ENCODE measurements at regions not wholly inside any gene's neighbourhood (a gene's known extent, or its start where the extent isn't known, plus 50 kb on each side); places are given as distances from the start of the nearest gene placed in this dataset.
A peak's percentile ranks its signal among the peaks of the same experiment; 100 is the strongest.
"Not testable (repeated sequence)": the region's sequence is repeated elsewhere in the genome, so short reads cannot be mapped to it uniquely, and the experiment has no call there.

GRCh38 chr1:199472978-199473377, 554.5 kb upstream of the NR5A2 start:
- no peak overlapping the region for H3K27ac ChIP-seq
- ChIA-PET POLR2A (ENCODE audit: low non-redundant PET) (no interaction called here), CTCF (interaction anchor here (0.6 to 1.8 kb wide), 2 partner anchors 10 to 369 kb away, joined by 3 to 6 read pairs; no protein-coding TSS in a partner anchor)
- DNase-seq (ENCODE audit: low spot score): no peak
- TF ChIP-seq, protein P1, sequence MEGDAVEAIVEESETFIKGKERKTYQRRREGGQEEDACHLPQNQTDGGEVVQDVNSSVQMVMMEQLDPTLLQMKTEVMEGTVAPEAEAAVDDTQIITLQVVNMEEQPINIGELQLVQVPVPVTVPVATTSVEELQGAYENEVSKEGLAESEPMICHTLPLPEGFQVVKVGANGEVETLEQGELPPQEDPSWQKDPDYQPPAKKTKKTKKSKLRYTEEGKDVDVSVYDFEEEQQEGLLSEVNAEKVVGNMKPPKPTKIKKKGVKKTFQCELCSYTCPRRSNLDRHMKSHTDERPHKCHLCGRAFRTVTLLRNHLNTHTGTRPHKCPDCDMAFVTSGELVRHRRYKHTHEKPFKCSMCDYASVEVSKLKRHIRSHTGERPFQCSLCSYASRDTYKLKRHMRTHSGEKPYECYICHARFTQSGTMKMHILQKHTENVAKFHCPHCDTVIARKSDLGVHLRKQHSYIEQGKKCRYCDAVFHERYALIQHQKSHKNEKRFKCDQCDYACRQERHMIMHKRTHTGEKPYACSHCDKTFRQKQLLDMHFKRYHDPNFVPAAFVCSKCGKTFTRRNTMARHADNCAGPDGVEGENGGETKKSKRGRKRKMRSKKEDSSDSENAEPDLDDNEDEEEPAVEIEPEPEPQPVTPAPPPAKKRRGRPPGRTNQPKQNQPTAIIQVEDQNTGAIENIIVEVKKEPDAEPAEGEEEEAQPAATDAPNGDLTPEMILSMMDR (conservative IDR thresholded peaks at IDR 0.05; ENCODE audit: low read depth): no peak

GRCh38 chr1:199474738-199475137, 552.8 kb upstream of the NR5A2 start:
- H3K27ac ChIP-seq: no peak overlapping the region
- CTCF ChIA-PET: interaction anchor here (0.6 kb wide), 1 partner anchor 11 kb away, joined by 3 read pairs; no protein-coding TSS in a partner anchor
- TF ChIP-seq, protein P1 (conservative IDR thresholded peaks at IDR 0.05; ENCODE audit: low read depth): no peak
- POLR2A ChIA-PET (ENCODE audit: low non-redundant PET): no interaction called here
- no peak for DNase-seq (ENCODE audit: low spot score)

GRCh38 chr1:199482426-199482825, 545.1 kb upstream of the NR5A2 start:
- no peak overlapping the region for H3K27ac ChIP-seq
- TF ChIP-seq, protein P1 (conservative IDR thresholded peaks at IDR 0.05; ENCODE audit: low read depth): no peak
- CTCF ChIA-PET: interaction anchor here (0.6 kb wide), 1 partner anchor 149 kb away, joined by 3 read pairs; no protein-coding TSS in a partner anchor
- DNase-seq (ENCODE audit: low spot score): no peak
- POLR2A ChIA-PET (ENCODE audit: low non-redundant PET): no interaction called here

DNA sequence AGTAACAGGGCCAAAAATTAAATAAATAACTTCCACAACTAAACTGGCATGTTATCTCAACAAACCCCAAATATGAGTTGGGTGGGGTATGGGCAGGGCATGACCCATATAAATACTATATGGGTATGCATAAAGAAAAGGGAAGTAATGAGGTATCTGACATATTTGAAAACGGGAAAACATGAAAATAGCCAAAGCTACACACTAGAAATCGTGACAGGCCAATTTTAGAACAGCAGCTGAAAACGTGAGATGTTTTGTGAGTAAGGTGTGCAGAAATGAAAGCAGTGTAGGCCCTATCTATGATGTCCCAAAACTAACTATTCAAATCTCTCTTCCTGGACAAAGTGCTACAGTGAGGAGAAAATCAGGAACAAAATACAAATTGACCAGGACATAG, 537.9 kb upstream of the NR5A2 start:
- H3K27ac ChIP-seq: no peak overlapping the region
- POLR2A ChIA-PET (ENCODE audit: low non-redundant PET): no interaction called here

GRCh38 chr1:199490769-199491527, 536.6 kb upstream of the NR5A2 start:
- peak; percentile 73 for DNase-seq (ENCODE audit: low spot score)
- no peak overlapping the region for H3K27ac ChIP-seq
- TF ChIP-seq, protein P1 (conservative IDR thresholded peaks at IDR 0.05; ENCODE audit: low read depth): no peak
- ChIA-PET POLR2A (ENCODE audit: low non-redundant PET) (no interaction called here), CTCF (interaction anchor here (0.6 kb wide), 1 partner anchor 66 kb away, joined by 4 read pairs; no protein-coding TSS in a partner anchor)

More for the DNA sequence above, 537.9 kb upstream of the NR5A2 start:
- CTCF ChIA-PET: no interaction called here
- DNase-seq (ENCODE audit: low spot score): no peak
- TF ChIP-seq, protein P1 (conservative IDR thresholded peaks at IDR 0.05; ENCODE audit: low read depth): no peak

GRCh38 chr1:199495432-199495831, 532.1 kb upstream of the NR5A2 start:
- no peak for DNase-seq (ENCODE audit: low spot score)
- POLR2A ChIA-PET (ENCODE audit: low non-redundant PET): no interaction called here
- CTCF ChIA-PET: no interaction called here
- H3K27ac ChIP-seq: no peak overlapping the region
- TF ChIP-seq, protein P1 (conservative IDR thresholded peaks at IDR 0.05; ENCODE audit: low read depth): no peak

DNA sequence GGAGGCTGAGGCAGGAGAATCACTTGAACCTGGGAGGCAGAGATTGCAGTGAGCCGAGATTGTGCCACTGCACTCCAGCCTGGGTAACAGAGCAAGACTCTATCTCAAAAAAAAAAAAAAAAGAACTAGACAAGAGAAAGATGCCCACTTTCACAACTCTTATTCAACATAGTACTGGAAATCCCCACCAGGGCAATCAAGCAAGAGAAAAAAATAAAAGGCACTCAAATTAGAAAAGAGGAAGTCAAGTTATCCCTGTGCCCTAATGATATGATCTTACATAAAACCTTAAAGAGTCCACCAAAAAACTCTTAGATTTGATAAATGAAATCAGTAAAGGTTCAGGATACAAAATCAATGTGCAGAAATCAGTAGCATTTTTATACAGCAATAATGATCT, 528.7 kb upstream of the NR5A2 start:
- not testable (repeated sequence) for H3K27ac ChIP-seq

More for the DNA sequence above, 528.7 kb upstream of the NR5A2 start:
- DNase-seq (ENCODE audit: low spot score); CTCF ChIA-PET; POLR2A ChIA-PET (ENCODE audit: low non-redundant PET): not testable (repeated sequence)
